ENCODE measurements at regions not wholly inside any gene's neighbourhood (a gene's known extent, or its start where the extent isn't known, plus 50 kb on each side); places are given as distances from the start of the nearest gene placed in this dataset.

GRCh38 chr15:83396101-83396500, 51.0 kb upstream of the SH3GL3 start:
- Histone ChIP-seq H3K36me3 (ENCODE audit: control insufficient read depth in 2 of 2, extremely low read depth in 1 of 2, insufficient read depth in 2 of 2, low read length in 2 of 2) (no peaks in the 10 kb centered on the region), H3K27ac (ENCODE audit: control insufficient read depth, insufficient read depth, low read length) (no peak overlapping the region), H3K9me3 (ENCODE audit: control insufficient read depth, low read depth, low read length) (no peaks in the 10 kb centered on the region), H3K9me1 (ENCODE audit: control insufficient read depth, extremely low read depth, insufficient read depth, low read length) (no peaks in the 10 kb centered on the region), H4K20me1 (ENCODE audit: control insufficient read depth, extremely low read depth, insufficient read depth, low read length) (no peaks in the 10 kb centered on the region), H3K4me1 (ENCODE audit: control insufficient read depth, extremely low read depth, insufficient read depth, low read length) (peaks cover 9% of the 10 kb centered on the region), H3K27me3 (ENCODE audit: control insufficient read depth, extremely low read depth, insufficient read depth, low read length) (no peaks in the 10 kb centered on the region), H3K9ac (ENCODE audit: control insufficient read depth, extremely low read depth, insufficient read depth, low read length) (no peak overlapping the region), H3K4me2 (ENCODE audit: control insufficient read depth, extremely low read depth, insufficient read depth, low read depth, low read length) (no peak overlapping the region), H3K4me3 (ENCODE audit: control insufficient read depth in 2 of 3, extremely low read depth in 1 of 3, insufficient read depth in 2 of 3, low read depth in 1 of 3, low read length in 3 of 3) (no peak overlapping the region), H2AFZ (ENCODE audit: control insufficient read depth, low read length) (no peak overlapping the region), H3K79me2 (ENCODE audit: control insufficient read depth, insufficient read depth, low read length) (no peaks in the 10 kb centered on the region)
- FAIRE-seq, result no peak
- TF ChIP-seq EZH2 (IDR thresholded peaks at IDR 0.05; ENCODE audit: low read length), result no peak
- TF ChIP-seq, protein P1, sequence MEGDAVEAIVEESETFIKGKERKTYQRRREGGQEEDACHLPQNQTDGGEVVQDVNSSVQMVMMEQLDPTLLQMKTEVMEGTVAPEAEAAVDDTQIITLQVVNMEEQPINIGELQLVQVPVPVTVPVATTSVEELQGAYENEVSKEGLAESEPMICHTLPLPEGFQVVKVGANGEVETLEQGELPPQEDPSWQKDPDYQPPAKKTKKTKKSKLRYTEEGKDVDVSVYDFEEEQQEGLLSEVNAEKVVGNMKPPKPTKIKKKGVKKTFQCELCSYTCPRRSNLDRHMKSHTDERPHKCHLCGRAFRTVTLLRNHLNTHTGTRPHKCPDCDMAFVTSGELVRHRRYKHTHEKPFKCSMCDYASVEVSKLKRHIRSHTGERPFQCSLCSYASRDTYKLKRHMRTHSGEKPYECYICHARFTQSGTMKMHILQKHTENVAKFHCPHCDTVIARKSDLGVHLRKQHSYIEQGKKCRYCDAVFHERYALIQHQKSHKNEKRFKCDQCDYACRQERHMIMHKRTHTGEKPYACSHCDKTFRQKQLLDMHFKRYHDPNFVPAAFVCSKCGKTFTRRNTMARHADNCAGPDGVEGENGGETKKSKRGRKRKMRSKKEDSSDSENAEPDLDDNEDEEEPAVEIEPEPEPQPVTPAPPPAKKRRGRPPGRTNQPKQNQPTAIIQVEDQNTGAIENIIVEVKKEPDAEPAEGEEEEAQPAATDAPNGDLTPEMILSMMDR (optimal IDR thresholded peaks at IDR 0.05 in 1 of 3, IDR thresholded peaks at IDR 0.05 in 1 of 3, conservative IDR thresholded peaks at IDR 0.05 in 1 of 3; ENCODE audit: extremely low read depth in 1 of 3, insufficient read depth in 2 of 3, low read length in 3 of 3), result no peak
- dilution Hi-C loops (cut with MboI; ENCODE audit: extremely low pct_ligation_motif_present, low sequenced_read_pairs), result no loop called here
- DNase-seq (ENCODE audit: low read depth, low spot score), result no peak

Data from keratinocyte (primary cell).